Erythroblast (primary cell): ENCODE measurements at regions not wholly inside any gene's neighbourhood (a gene's known extent, or its start where the extent isn't known, plus 50 kb on each side); places are given as distances from the start of the nearest gene placed in this dataset.

Experiments
- GATA1 ChIP-seq: IDR thresholded peaks from 2 replicates; pipeline ENCODE4 v1.6.1; 2011; ENCODE audit warnings: low read depth, mild to moderate bottlenecking, control low read depth, low read length, moderate library complexity
- POLR2A ChIP-seq: IDR thresholded peaks from 2 replicates; pipeline ENCODE4 v1.6.1; 2011; ENCODE audit warnings: mild to moderate bottlenecking, low read length

- TF ChIP-seq POLR2A (no peak), GATA1 (no peak)
Observed at GRCh38 chr6:153645326-153645725, 393.7 kb upstream of the OPRM1 start.
